GM12864 (cell line): ENCODE measurements at regions not wholly inside any gene's neighbourhood (a gene's known extent, or its start where the extent isn't known, plus 50 kb on each side); places are given as distances from the start of the nearest gene placed in this dataset.

ENCODE experiments used
- DNase-seq: peaks from one replicate; pipeline ENCODE4 v3.0.0-alpha.2; 2011; ENCODE audit warnings: low read depth
- H3K4me3 ChIP-seq: 2 replicates; pipeline ENCODE4 v1.5.1; 2011; ENCODE audit warnings: mild to moderate bottlenecking, low read depth, low read length, control low read depth
- CTCF ChIP-seq: IDR thresholded peaks from 2 replicates; pipeline ENCODE4 v1.5.1; 2011; ENCODE audit warnings: low read depth, mild to moderate bottlenecking, moderate library complexity, low read length, control low read depth, inconsistent platforms; ENCODE audit errors: missing control alignments

DNA sequence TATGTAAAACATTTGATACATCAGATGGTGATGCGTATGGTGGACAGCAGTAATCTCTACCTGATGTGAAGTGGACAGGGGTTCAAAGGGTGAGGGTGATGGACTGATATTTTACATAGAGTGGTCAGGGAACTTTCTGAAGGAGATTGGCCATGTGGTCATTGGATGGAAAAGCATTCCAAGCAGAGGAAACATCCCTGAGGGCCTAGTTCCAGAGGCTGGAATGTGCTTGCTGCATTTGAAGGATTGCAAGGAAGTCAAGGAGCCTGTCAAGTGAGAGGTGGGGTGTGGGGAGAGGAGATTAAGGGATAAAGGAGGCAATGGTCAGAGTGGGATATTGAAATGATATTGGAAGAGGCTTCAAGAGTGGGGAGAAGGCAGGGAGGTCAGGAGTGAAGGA is 151.9 kb upstream of the NTM start:
- no peak for DNase-seq
- no peak for TF ChIP-seq CTCF

GRCh38 chr11:131219646-131220045 is 150.8 kb upstream of the NTM start:
- no peak for TF ChIP-seq CTCF
- no peak for DNase-seq
- no peak overlapping the region for H3K4me3 ChIP-seq

More for the DNA sequence above, 151.9 kb upstream of the NTM start:
- no peak overlapping the region for H3K4me3 ChIP-seq

GRCh38 chr11:131223198-131223991 is 147.0 kb upstream of the NTM start:
- DNase-seq, result no peak
- no peak for TF ChIP-seq CTCF
- no peak overlapping the region for H3K4me3 ChIP-seq

GRCh38 chr11:131228378-131228777 is 142.0 kb upstream of the NTM start:
- no peak for DNase-seq
- TF ChIP-seq CTCF, result no peak
- no peak overlapping the region for H3K4me3 ChIP-seq

DNA sequence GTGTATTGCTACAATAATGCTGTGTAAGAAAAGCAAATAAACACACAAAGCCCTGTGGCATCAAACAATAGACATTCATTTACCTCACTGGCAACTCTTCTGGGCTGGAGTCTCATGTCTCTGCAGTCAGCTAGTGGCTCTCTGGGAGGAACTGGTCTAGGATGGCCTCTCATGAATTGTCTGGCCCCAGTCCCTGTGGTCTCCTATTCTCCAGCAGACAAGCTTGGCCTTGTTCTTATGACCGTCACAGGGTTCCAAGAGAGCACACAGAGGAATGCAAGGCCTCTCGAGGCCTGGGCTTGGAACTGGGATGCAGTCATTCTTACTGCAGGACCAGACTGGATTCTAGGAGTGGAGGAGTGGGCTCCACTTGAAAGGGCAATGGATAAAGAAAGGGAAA is 141.2 kb upstream of the NTM start:
- no peak overlapping the region for H3K4me3 ChIP-seq
- DNase-seq, result no peak
- TF ChIP-seq CTCF, result no peak

DNA sequence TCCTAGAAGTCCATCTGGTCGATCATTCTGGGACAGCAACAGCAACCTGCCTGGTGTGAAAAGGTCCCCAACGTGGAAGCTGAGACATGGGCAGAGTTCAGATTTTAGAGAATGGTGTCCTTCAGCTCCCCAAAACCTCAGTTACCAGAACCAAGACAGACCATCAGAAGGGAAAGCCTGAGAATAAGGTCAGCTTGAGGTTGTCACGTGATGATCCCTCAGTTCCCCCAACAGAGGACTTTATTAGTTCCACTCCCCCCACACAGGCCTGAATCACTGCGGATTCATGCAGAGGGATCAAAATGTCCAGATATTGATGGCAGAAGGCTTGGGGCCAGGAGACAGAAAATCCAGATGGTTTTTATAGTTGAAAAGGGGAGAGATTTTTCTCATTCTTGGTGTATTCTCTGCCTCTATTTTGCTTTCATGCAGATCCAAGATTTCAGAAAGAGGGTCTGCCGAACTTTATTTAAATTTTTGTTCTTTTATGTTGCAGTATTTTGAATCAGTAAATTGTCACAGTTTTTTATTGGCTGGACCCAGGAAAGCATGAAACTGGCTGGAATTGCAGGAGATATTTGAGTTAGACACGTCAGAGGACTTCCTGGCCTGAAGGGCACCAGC is 139.0 kb upstream of the NTM start:
- no peak for DNase-seq
- TF ChIP-seq CTCF, result no peak
- no peak overlapping the region for H3K4me3 ChIP-seq

DNA sequence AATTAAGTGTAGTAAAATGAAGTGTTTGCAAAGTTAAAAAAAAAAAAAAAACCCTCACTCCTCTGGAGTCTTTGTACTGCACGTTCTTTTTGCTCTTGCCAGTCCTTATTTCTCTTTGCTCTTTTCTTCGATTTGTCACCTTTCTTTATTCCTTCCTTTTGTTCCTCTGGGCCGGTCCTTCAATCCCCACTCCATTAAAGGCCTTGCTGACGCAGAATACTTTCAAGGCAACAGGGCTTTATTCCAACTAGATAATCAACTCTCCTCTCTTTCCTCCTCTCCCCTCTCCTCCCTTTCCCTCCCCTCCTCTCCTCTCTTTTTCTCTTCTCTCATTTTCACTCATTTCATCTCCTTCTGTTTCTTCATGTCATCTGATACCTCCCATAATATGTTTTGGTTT is 138.2 kb upstream of the NTM start:
- DNase-seq, result no peak
- TF ChIP-seq CTCF, result no peak
- no peak overlapping the region for H3K4me3 ChIP-seq
